Lower lobe of right lung (tissue), 2 donors: ENCODE measurements at regions not wholly inside any gene's neighbourhood (a gene's known extent, or its start where the extent isn't known, plus 50 kb on each side); places are given as distances from the start of the nearest gene placed in this dataset.

Experiments used
- ATAC-seq, 2 donors: fragments of 200-7000 bp; cut with Tn5 transposase; one replicate each; pipeline ENCODE4 v1.9.1; 2020 to 2022; ENCODE audit warnings: mild to moderate bottlenecking in 2 of 2, moderate library complexity in 2 of 2
- DNase-seq: peaks from one replicate; pipeline ENCODE4 v3.0.0-alpha.2; 2020
- H3K27ac ChIP-seq: fragments of 200-600 bp; one replicate; pipeline ENCODE4 v1.8.0; 2022
- H3K27me3 ChIP-seq: fragments of 200-600 bp; one replicate; pipeline ENCODE4 v1.8.0; 2022; ENCODE audit warnings: low read depth
- H3K36me3 ChIP-seq: fragments of 200-600 bp; one replicate; pipeline ENCODE4 v1.8.0; 2022; ENCODE audit warnings: mild to moderate bottlenecking
- H3K4me1 ChIP-seq: fragments of 200-600 bp; one replicate; pipeline ENCODE4 v1.8.0; 2022
- H3K4me3 ChIP-seq: fragments of 200-600 bp; one replicate; pipeline ENCODE4 v1.8.0; 2022; ENCODE audit warnings: mild to moderate bottlenecking
- H3K9me3 ChIP-seq: fragments of 200-600 bp; one replicate; pipeline ENCODE4 v1.8.0; 2022
- CTCF ChIP-seq: fragments of 200-600 bp; IDR thresholded peaks from one replicate; pipeline ENCODE4 v1.8.0; 2022; ENCODE audit warnings: antibody characterized with exemption, mild to moderate bottlenecking
- intact Hi-C: fragments of 100-400 bp; cut with DNase I; formaldehyde crosslinking; loops from one replicate; pipeline ENCODE4 v1.11.0; 2022
- donor health status: DM: no; HTN: yes; CAD: no; lungs with severe emphysema.

GRCh38 chr3:94548581-94549316, 485.9 kb downstream of the NSUN3 start:
- DNase-seq (no peak), ATAC-seq (no peak)
- H3K36me3 ChIP-seq = no peaks in the 10 kb centered on the region
- no peak overlapping the region for H3K27ac ChIP-seq
- no peak overlapping the region for H3K4me3 ChIP-seq
- peaks cover 12% of the 10 kb centered on the region for H3K9me3 ChIP-seq
- no peaks in the 10 kb centered on the region for H3K4me1 ChIP-seq
- TF ChIP-seq CTCF = no peak
- no peaks in the 10 kb centered on the region for H3K27me3 ChIP-seq
- intact Hi-C loops = no loop called here

DNA sequence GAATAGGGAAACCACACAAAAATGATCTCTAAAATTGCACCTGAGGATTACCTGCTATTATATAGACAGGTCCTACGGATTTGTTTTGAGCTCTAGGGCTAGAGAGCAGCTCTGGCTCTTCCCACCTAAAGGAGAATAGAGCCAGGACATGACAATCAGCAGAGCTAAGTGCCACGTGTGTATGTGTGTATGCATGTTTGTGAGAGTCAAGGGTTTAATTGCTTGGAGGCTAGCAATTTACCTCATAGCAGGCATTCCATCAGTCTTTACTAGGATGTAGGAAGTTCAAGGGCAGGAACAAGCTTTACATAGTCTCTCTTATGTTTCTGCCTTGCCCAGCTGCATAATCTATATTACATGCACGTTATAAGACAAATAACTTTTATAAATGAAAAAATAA, 498.2 kb downstream of the NSUN3 start:
- intact Hi-C loops = no loop called here
- H3K27me3 ChIP-seq = no peaks in the 10 kb centered on the region
- no peaks in the 10 kb centered on the region for H3K4me1 ChIP-seq
- H3K9me3 ChIP-seq = no peaks in the 10 kb centered on the region
- DNase-seq = no peak
- no peak overlapping the region for H3K4me3 ChIP-seq
- no peaks in the 10 kb centered on the region for H3K36me3 ChIP-seq
- no peak for ATAC-seq
- TF ChIP-seq CTCF = no peak
- no peak overlapping the region for H3K27ac ChIP-seq

DNA sequence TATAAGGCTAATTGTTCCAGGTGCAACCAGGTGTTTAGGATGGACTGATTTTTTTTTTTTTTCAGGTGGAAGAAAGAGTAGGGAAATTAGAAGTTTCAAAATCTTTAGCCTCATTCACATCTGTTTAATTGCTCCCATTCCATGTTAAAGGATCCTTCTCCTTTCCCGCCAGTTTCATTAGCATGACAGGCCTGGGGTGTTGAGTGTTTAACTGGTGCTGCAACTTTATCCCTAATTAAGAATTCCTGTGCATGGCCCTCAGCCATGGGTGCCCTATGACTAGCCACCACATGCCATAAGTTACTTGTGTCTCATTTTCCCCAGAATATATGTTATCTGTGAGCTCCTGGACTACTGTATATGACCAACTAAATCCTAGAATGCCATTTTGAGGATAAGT, 501.4 kb downstream of the NSUN3 start:
- no peak for ATAC-seq
- H3K27me3 ChIP-seq = no peaks in the 10 kb centered on the region
- H3K4me3 ChIP-seq = no peak overlapping the region
- H3K4me1 ChIP-seq = no peaks in the 10 kb centered on the region
- H3K27ac ChIP-seq = no peak overlapping the region
- TF ChIP-seq CTCF = no peak
- H3K36me3 ChIP-seq = no peaks in the 10 kb centered on the region
- H3K9me3 ChIP-seq = no peaks in the 10 kb centered on the region
- DNase-seq = no peak
- intact Hi-C loops = no loop called here

DNA sequence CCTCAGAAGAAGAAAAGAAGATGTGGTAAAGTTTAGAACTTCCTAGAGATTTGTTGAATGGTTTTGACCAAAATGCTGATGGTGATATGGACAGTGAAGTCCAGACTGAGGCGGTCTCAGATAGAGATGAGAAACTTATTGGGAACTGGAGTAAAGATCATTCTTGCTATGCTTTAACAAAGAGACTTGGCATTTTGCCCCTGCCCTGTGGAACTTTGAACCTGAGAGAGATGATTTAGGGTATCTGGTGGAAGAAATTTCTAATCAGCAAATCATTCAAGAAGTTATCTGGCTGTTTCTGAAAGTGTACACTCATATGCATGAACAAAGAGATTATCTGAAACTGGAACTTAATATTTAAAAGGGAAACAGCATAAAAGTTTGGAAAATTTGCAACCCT, 505.2 kb downstream of the NSUN3 start:
- Histone ChIP-seq H3K27ac (no peak overlapping the region), H3K27me3 (no peaks in the 10 kb centered on the region), H3K4me1 (no peaks in the 10 kb centered on the region), H3K9me3 (no peaks in the 10 kb centered on the region), H3K4me3 (no peak overlapping the region), H3K36me3 (no peaks in the 10 kb centered on the region)
- TF ChIP-seq CTCF = no peak
- intact Hi-C loops = no loop called here
- ATAC-seq = no peak
- DNase-seq = no peak

DNA sequence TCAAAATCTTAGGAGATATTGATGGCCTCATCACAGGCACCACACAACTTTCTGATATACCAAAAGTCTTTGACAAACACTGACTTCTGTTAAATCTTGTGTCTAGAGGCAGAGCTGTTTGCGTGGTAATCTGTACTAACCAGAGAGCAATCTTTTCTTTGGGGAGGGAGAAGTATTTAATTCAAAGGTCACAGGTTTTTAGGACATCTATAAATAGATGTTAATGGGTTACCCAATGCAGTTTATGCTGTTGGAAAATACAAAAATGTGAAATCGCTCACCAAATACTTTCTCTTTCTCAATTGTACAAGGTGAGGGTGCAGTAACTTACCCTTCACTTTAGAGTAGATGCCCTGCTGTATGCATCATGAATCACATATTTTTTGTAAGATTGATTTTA, 510.5 kb downstream of the NSUN3 start:
- H3K4me3 ChIP-seq = no peak overlapping the region
- H3K27ac ChIP-seq = no peak overlapping the region
- intact Hi-C loops = no loop called here
- H3K36me3 ChIP-seq = no peaks in the 10 kb centered on the region
- no peaks in the 10 kb centered on the region for H3K9me3 ChIP-seq
- H3K4me1 ChIP-seq = no peaks in the 10 kb centered on the region
- no peak for ATAC-seq
- TF ChIP-seq CTCF = no peak
- H3K27me3 ChIP-seq = no peaks in the 10 kb centered on the region
- DNase-seq = no peak
